LoVo (cell line): ENCODE measurements at regions not wholly inside any gene's neighbourhood (a gene's known extent, or its start where the extent isn't known, plus 50 kb on each side); places are given as distances from the start of the nearest gene placed in this dataset.

Source experiments
- DNase-seq: peaks from one replicate; pipeline ENCODE4 v3.0.0-alpha.2; 2016; ENCODE audit warnings: low spot score

- DNase-seq = no peak
These were observed 174.9 kb downstream of the QDPR start for GRCh38 chr4:17336986-17337385.

GRCh38 chr4:17336524-17336961 is 175.3 kb downstream of the QDPR start:
- DNase-seq = peak; percentile 76

GRCh38 chr4:17336069-17336468 is 175.8 kb downstream of the QDPR start:
- no peak for DNase-seq

- DNase-seq = no peak
These were observed 176.5 kb downstream of the QDPR start for GRCh38 chr4:17335371-17335770.

GRCh38 chr4:17332478-17332877 is 179.4 kb downstream of the QDPR start:
- DNase-seq = no peak

GRCh38 chr4:17329046-17329445 is 182.8 kb downstream of the QDPR start:
- no peak for DNase-seq

- no peak for DNase-seq
These were observed 183.6 kb downstream of the QDPR start for GRCh38 chr4:17328141-17328815.

- DNase-seq = no peak
These were observed 184.3 kb downstream of the QDPR start for GRCh38 chr4:17327591-17327990.

GRCh38 chr4:17326756-17327155 is 185.1 kb downstream of the QDPR start:
- DNase-seq = no peak

GRCh38 chr4:17325098-17325497 is 186.8 kb downstream of the QDPR start:
- no peak for DNase-seq

- peak; percentile 17 for DNase-seq
These were observed 187.5 kb downstream of the QDPR start for GRCh38 chr4:17324386-17324830.

- no peak for DNase-seq
These were observed 188.1 kb downstream of the QDPR start for GRCh38 chr4:17323554-17324385.

GRCh38 chr4:17322514-17322913 is 189.4 kb downstream of the QDPR start:
- DNase-seq = no peak

- DNase-seq = no peak
These were observed 191.8 kb downstream of the QDPR start for GRCh38 chr4:17320046-17320445.

GRCh38 chr4:17317526-17317925 is 194.4 kb downstream of the QDPR start:
- DNase-seq = no peak

GRCh38 chr4:17316566-17316965 is 195.3 kb downstream of the QDPR start:
- no peak for DNase-seq

- DNase-seq = no peak
These were observed 196.4 kb downstream of the QDPR start for GRCh38 chr4:17315459-17315858.

GRCh38 chr4:17313194-17313593 is 198.7 kb downstream of the QDPR start:
- no peak for DNase-seq

- no peak for DNase-seq
These were observed 201.6 kb downstream of the QDPR start for GRCh38 chr4:17310269-17310652.

GRCh38 chr4:17309567-17310268 is 202.2 kb downstream of the QDPR start:
- no peak for DNase-seq

GRCh38 chr4:17301869-17302268 is 210.0 kb downstream of the QDPR start:
- no peak for DNase-seq

GRCh38 chr4:17301266-17301665 is 210.6 kb downstream of the QDPR start:
- DNase-seq = no peak
